H1 (cell line): ENCODE measurements at regions not wholly inside any gene's neighbourhood (a gene's known extent, or its start where the extent isn't known, plus 50 kb on each side); places are given as distances from the start of the nearest gene placed in this dataset.

Experiments
- CTCF ChIA-PET: fragments of 300-600 bp; sonication (Branson Sonifier 250); formaldehyde crosslinking; loops from one replicate; lab custom pipeline; 2021; ENCODE audit not compliant: partially characterized antibody; lab: Charles Lee
- POLR2A ChIA-PET: fragments of 300-600 bp; sonication (Branson Sonifier 250); formaldehyde crosslinking; loops from one replicate; lab custom pipeline; 2021; ENCODE audit warnings: inconsistent platforms; ENCODE audit not compliant: partially characterized antibody; lab: Charles Lee
- DNase-seq, 2 experiments: peaks; one replicate each; pipeline versions ENCODE4 v3.0.0 to v3.0.0-alpha.2; 2010 to 2022; ENCODE audit warnings: low spot score in 2 of 2, low read depth in 1 of 2, mixed read lengths in 1 of 2
- FAIRE-seq: peaks from 2 replicates; lab custom pipeline; 2011; peaks lifted over from hg19 to GRCh38; lab: Jason Lieb, UNC
- H2AFZ ChIP-seq: 2 replicates; pipeline ENCODE4 v1.8.1; 2012; ENCODE audit warnings: low read length, inconsistent platforms
- H2AK5ac ChIP-seq: 2 replicates; pipeline ENCODE4 v1.6.1; 2013; ENCODE audit warnings: low read depth, low read length
- H2BK120ac ChIP-seq: replicated peaks from 2 replicates; pipeline ENCODE3; 2013; ENCODE audit warnings: low read depth, low read length, inconsistent platforms
- H2BK12ac ChIP-seq: 2 replicates; pipeline ENCODE4 v1.6.1; 2013; ENCODE audit warnings: low read depth, low read length
- H2BK15ac ChIP-seq: 2 replicates; pipeline ENCODE4 v1.6.1; 2013; ENCODE audit warnings: low read length
- H2BK20ac ChIP-seq: 2 replicates; pipeline ENCODE4 v1.6.1; 2013; ENCODE audit warnings: low read length
- H2BK5ac ChIP-seq: 2 replicates; pipeline ENCODE4 v1.6.1; 2013; ENCODE audit warnings: low read depth, low read length
- H3K14ac ChIP-seq: 2 replicates; pipeline ENCODE4 v1.6.1; 2013; ENCODE audit warnings: inconsistent platforms; ENCODE audit not compliant: insufficient read length
- H3K18ac ChIP-seq: 2 replicates; pipeline ENCODE4 v1.6.1; 2013; ENCODE audit warnings: low read length; ENCODE audit errors: extremely low read depth
- H3K23ac ChIP-seq: 2 replicates; pipeline ENCODE4 v1.6.1; 2013; ENCODE audit warnings: inconsistent platforms; ENCODE audit not compliant: insufficient read length
- H3K23me2 ChIP-seq: 2 replicates; pipeline ENCODE4 v1.6.1; 2013; ENCODE audit warnings: low read depth, low read length
- H3K27ac ChIP-seq: 2 replicates; pipeline ENCODE4 v1.6.1; 2011; ENCODE audit warnings: low read depth, low read length, inconsistent platforms
- H3K27me3 ChIP-seq, 4 experiments: replicated peaks in 1 of 4; 1 replicate in 1 of 4; 2 replicates in 3 of 4; pipeline versions ENCODE4 v1.6.1 to v1.8.1; 2011 to 2013; ENCODE audit warnings: low read length in 3 of 4, mild to moderate bottlenecking in 3 of 4, inconsistent platforms in 2 of 4, mixed read lengths in 2 of 4, moderate library complexity in 1 of 4; ENCODE audit not compliant: control insufficient read depth in 3 of 4, insufficient read depth in 3 of 4; ENCODE audit errors: extremely low read depth in 1 of 4
- H3K36me3 ChIP-seq, 4 experiments: 2 replicates each; pipeline versions ENCODE4 v1.6.1 to v1.8.1; 2011 to 2013; ENCODE audit warnings: mild to moderate bottlenecking in 4 of 4, low read length in 3 of 4, moderate library complexity in 2 of 4, control low read depth in 1 of 4, inconsistent platforms in 1 of 4; ENCODE audit not compliant: insufficient read depth in 4 of 4, control insufficient read depth in 2 of 4
- H3K4ac ChIP-seq: replicated peaks from 2 replicates; pipeline ENCODE3; 2013; ENCODE audit warnings: low read length, low read depth, mixed read lengths, inconsistent platforms; ENCODE audit not compliant: insufficient read length
- H3K4me1 ChIP-seq, 4 experiments: replicated peaks in 1 of 4; 1 replicate in 1 of 4; 2 replicates in 3 of 4; pipeline versions ENCODE4 v1.6.1 to v1.8.1; 2011 to 2013; ENCODE audit warnings: low read length in 3 of 4, inconsistent platforms in 2 of 4, mixed read lengths in 1 of 4; ENCODE audit not compliant: insufficient read depth in 4 of 4, control insufficient read depth in 3 of 4
- H3K4me2 ChIP-seq, 2 experiments: 2 replicates each; pipeline versions ENCODE4 v1.6.1 to v1.8.1; 2011 to 2013; ENCODE audit warnings: low read depth in 2 of 2, low read length in 2 of 2, control low read depth in 1 of 2, inconsistent platforms in 1 of 2, mild to moderate bottlenecking in 1 of 2; ENCODE audit not compliant: insufficient read depth in 1 of 2
- H3K4me3 ChIP-seq, 4 experiments: fragments of 200-600, 300-600 bp in 1 of 4; sonication (generic), shearing (Covaris generic), sonication (Bioruptor Twin) in 1 of 4; 2 replicates each; pipeline versions ENCODE4 v1.5.1 to v1.8.1; 2011 to 2016; ENCODE audit warnings: low read length in 4 of 4, low read depth in 3 of 4, control low read depth in 2 of 4, inconsistent platforms in 2 of 4, mild to moderate bottlenecking in 2 of 4, mixed read lengths in 1 of 4, moderate library complexity in 1 of 4; ENCODE audit not compliant: insufficient read depth in 2 of 4; ENCODE audit errors: extremely low read depth in 1 of 4
- H3K56ac ChIP-seq: replicated peaks from 2 replicates; pipeline ENCODE3; 2013; ENCODE audit warnings: low read depth, mild to moderate bottlenecking, mixed read lengths, low read length, inconsistent platforms; ENCODE audit not compliant: insufficient read length
- H3K79me1 ChIP-seq: 2 replicates; pipeline ENCODE4 v1.6.1; 2013; ENCODE audit warnings: low read depth, low read length, control low read depth
- H3K79me2 ChIP-seq, 2 experiments: 2 replicates each; pipeline versions ENCODE4 v1.6.1 to v1.8.1; 2012 to 2013; ENCODE audit warnings: low read length in 2 of 2, mild to moderate bottlenecking in 2 of 2, inconsistent platforms in 1 of 2; ENCODE audit not compliant: insufficient read depth in 2 of 2, control insufficient read depth in 1 of 2
- H3K9ac ChIP-seq, 4 experiments: replicated peaks in 1 of 4; 1 replicate in 1 of 4; 2 replicates in 3 of 4; pipeline versions ENCODE4 v1.6.1 to v1.8.1; 2011 to 2013; ENCODE audit warnings: low read depth in 3 of 4, low read length in 3 of 4, control low read depth in 2 of 4, mild to moderate bottlenecking in 2 of 4, moderate library complexity in 2 of 4, inconsistent platforms in 1 of 4; ENCODE audit errors: extremely low read depth in 1 of 4
- H3K9me3 ChIP-seq, 2 experiments: 2 replicates each; pipeline versions ENCODE4 v1.6.1 to v1.8.1; 2012 to 2013; ENCODE audit warnings: mild to moderate bottlenecking in 2 of 2, moderate library complexity in 2 of 2, control low read depth in 1 of 2, inconsistent platforms in 1 of 2, low read depth in 1 of 2, low read length in 1 of 2, mixed read lengths in 1 of 2; ENCODE audit not compliant: insufficient read depth in 2 of 2
- H4K20me1 ChIP-seq, 2 experiments: replicated peaks in 1 of 2; 2 replicates each; pipeline versions ENCODE3 to v1.8.1; 2011 to 2013; ENCODE audit warnings: inconsistent platforms in 2 of 2, low read length in 2 of 2, mild to moderate bottlenecking in 1 of 2; ENCODE audit not compliant: insufficient read depth in 2 of 2, control insufficient read depth in 1 of 2
- H4K5ac ChIP-seq: 2 replicates; pipeline ENCODE4 v1.6.1; 2013; ENCODE audit warnings: low read length, low read depth, mixed read lengths, inconsistent platforms; ENCODE audit not compliant: insufficient read length
- H4K8ac ChIP-seq: 2 replicates; pipeline ENCODE4 v1.8.0; 2013; ENCODE audit warnings: mild to moderate bottlenecking, moderate library complexity, low read length, inconsistent platforms; ENCODE audit not compliant: insufficient read depth; ENCODE audit errors: extremely low read depth
- H4K91ac ChIP-seq: replicated peaks from 2 replicates; pipeline ENCODE3; 2013; ENCODE audit warnings: low read length, mixed read lengths, inconsistent platforms; ENCODE audit not compliant: insufficient read length
- CEBPB ChIP-seq: IDR thresholded peaks from 2 replicates; pipeline ENCODE4 v1.6.1; 2012; ENCODE audit warnings: low read depth, low read length
- CHD2 ChIP-seq: IDR thresholded peaks from 2 replicates; pipeline ENCODE4 v1.6.1; 2012; ENCODE audit warnings: low read length, improper control_type of control experiment
- HDAC2 ChIP-seq, 2 experiments: fragments of 300-600 bp in 1 of 2; sonication (generic) in 1 of 2; IDR thresholded peaks; 2 replicates each; pipeline ENCODE4 v1.6.1; 2011 to 2012; ENCODE audit warnings: low read depth in 2 of 2, low read length in 2 of 2, mild to moderate bottlenecking in 2 of 2, moderate library complexity in 2 of 2, borderline replicate concordance in 1 of 2, inconsistent platforms in 1 of 2
- KDM4A ChIP-seq: IDR thresholded peaks from one replicate; pipeline ENCODE4 v1.7.1; 2012; ENCODE audit warnings: low read depth, mild to moderate bottlenecking, moderate library complexity, low read length, inconsistent platforms; ENCODE audit not compliant: severe bottlenecking
- NRF1 ChIP-seq: IDR thresholded peaks from 2 replicates; pipeline ENCODE4 v1.6.1; 2011; ENCODE audit warnings: mild to moderate bottlenecking, low read depth, low read length, improper control_type of control experiment
- POU5F1 ChIP-seq: IDR thresholded peaks from 2 replicates; pipeline ENCODE4 v1.6.1; 2011; ENCODE audit warnings: low read depth, mild to moderate bottlenecking, low read length, moderate library complexity
- SIX5 ChIP-seq: IDR thresholded peaks from 2 replicates; pipeline ENCODE4 v1.6.1; 2011; ENCODE audit warnings: mild to moderate bottlenecking, low read depth, low read length
- TAF7 ChIP-seq: optimal IDR thresholded peaks from 2 replicates; pipeline ENCODE3; 2011; ENCODE audit warnings: low read depth, mild to moderate bottlenecking, inconsistent platforms, low read length, moderate library complexity, borderline replicate concordance
- TBP ChIP-seq: IDR thresholded peaks from 2 replicates; pipeline ENCODE4 v1.6.1; 2011; ENCODE audit warnings: low read depth, low read length, improper control_type of control experiment
- WGBS, 2 experiments: shearing (Covaris generic) in 1 of 2; methylation state at CpG; one replicate each; pipeline versions ENCODE4 v1.1.6 to v1.1.7; 2013 to 2015; ENCODE audit warnings: low lambda C conversion rate in 2 of 2, mixed read lengths in 2 of 2, inconsistent platforms in 1 of 2, low coverage in 1 of 2, missing lambda C conversion rate in 1 of 2; ENCODE audit not compliant: insufficient replicate concordance in 2 of 2, insufficient coverage in 1 of 2, insufficient read length in 1 of 2; ENCODE audit errors: extremely low coverage in 1 of 2, missing lambda C conversion rate in 1 of 2; 5-methylcytosine and 5-hydroxymethylcytosine counted together
- TF ChIP-seq, protein P1 (sequence below): IDR thresholded peaks from 2 replicates; pipeline ENCODE4 v1.6.1; 2012; ENCODE audit warnings: low read length, inconsistent platforms

- Histone ChIP-seq H3K4me3 (no peak overlapping the region), H4K20me1 (no peaks in the 10 kb centered on the region), H2AK5ac (no peak overlapping the region), H2BK20ac (no peak overlapping the region), H3K56ac (no peak overlapping the region), H3K4me2 (no peak overlapping the region), H3K23me2 (no peaks in the 10 kb centered on the region), H3K4me1 (peaks cover 0 to 9% (median 3%) of the 10 kb centered on the region in 4 experiments; a peak in 4 of 7 replicates), H3K27me3 (no peaks in the 10 kb centered on the region), H3K4ac (no peak overlapping the region), H3K23ac (no peak overlapping the region), H2AFZ (no peak overlapping the region), H3K14ac (no peak overlapping the region), H3K18ac (no peak overlapping the region), H3K27ac (no peak overlapping the region), H3K79me2 (no peaks in the 10 kb centered on the region), H4K8ac (no peak overlapping the region), H3K36me3 (no peaks in the 10 kb centered on the region), H2BK120ac (no peak overlapping the region), H2BK15ac (0 out of 2 replicates have a peak overlapping the region, but pooled peaks have one; percentile 12), H4K5ac (no peak overlapping the region), H3K9ac (no peak overlapping the region), H4K91ac (no peak overlapping the region), H2BK5ac (no peak overlapping the region), H3K9me3 (no peaks in the 10 kb centered on the region), H2BK12ac (no peak overlapping the region), H3K79me1 (no peaks in the 10 kb centered on the region)
- WGBS, 2 experiments, result 88% methylated on average over 10 of the region's 10 CpGs; no CpG with 5 or more reads in 1 of the 2 experiments
- ChIA-PET POLR2A (no interaction called here), CTCF (interaction anchor here (0.5 kb wide), 1 partner anchor 51 kb away, joined by 3 read pairs; no protein-coding TSS in a partner anchor)
- DNase-seq (no peak), FAIRE-seq (no peak)
- TF ChIP-seq POU5F1 (no peak), CEBPB (no peak), NRF1 (no peak), TAF7 (no peak), HDAC2 (IDR thresholded peaks at IDR 0.05; ENCODE audit: borderline replicate concordance in 1 of 2, low read depth in 2 of 2, low read length in 2 of 2) (no peak), KDM4A (no peak), SIX5 (no peak), CHD2 (no peak), TBP (no peak)
- TF ChIP-seq, protein P1, sequence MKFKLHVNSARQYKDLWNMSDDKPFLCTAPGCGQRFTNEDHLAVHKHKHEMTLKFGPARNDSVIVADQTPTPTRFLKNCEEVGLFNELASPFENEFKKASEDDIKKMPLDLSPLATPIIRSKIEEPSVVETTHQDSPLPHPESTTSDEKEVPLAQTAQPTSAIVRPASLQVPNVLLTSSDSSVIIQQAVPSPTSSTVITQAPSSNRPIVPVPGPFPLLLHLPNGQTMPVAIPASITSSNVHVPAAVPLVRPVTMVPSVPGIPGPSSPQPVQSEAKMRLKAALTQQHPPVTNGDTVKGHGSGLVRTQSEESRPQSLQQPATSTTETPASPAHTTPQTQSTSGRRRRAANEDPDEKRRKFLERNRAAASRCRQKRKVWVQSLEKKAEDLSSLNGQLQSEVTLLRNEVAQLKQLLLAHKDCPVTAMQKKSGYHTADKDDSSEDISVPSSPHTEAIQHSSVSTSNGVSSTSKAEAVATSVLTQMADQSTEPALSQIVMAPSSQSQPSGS, result no peak
Observed at GRCh38 chr17:33802349-33803198, 452.5 kb upstream of the CCL2 start.
